WTC11 (cell line): ENCODE measurements at regions not wholly inside any gene's neighbourhood (a gene's known extent, or its start where the extent isn't known, plus 50 kb on each side); places are given as distances from the start of the nearest gene placed in this dataset.

ENCODE experiments used
- CTCF ChIP-seq: fragments of 200-600 bp; IDR thresholded peaks from 2 replicates; pipeline ENCODE4 v1.8.0; 2022; ENCODE audit warnings: antibody characterized with exemption
- MXD4 ChIP-seq: fragments of 250-450 bp; sonication (Bioruptor Pico); IDR thresholded peaks from 2 replicates; pipeline ENCODE4 v1.8.0; 2021; ENCODE audit warnings: mild to moderate bottlenecking, moderate library complexity, borderline replicate concordance
- NR2C2 ChIP-seq: sonication (generic); formaldehyde crosslinking; IDR thresholded peaks from 2 replicates; pipeline ENCODE4 v1.8.0; 2022; ENCODE audit warnings: mild to moderate bottlenecking, missing genetic modification reagents
- RELA ChIP-seq: sonication (generic); formaldehyde crosslinking; IDR thresholded peaks from 2 replicates; pipeline ENCODE4 v1.8.1; 2022; ENCODE audit warnings: missing genetic modification reagents, mild to moderate bottlenecking, borderline replicate concordance
- SP1 ChIP-seq: sonication (generic); formaldehyde crosslinking; conservative IDR thresholded peaks from 2 replicates; pipeline ENCODE4 v1.8.1; 2022; ENCODE audit warnings: missing genetic modification reagents
- ZNF281 ChIP-seq: sonication (generic); formaldehyde crosslinking; IDR thresholded peaks from 2 replicates; pipeline ENCODE4 v1.8.0; 2023; ENCODE audit warnings: mild to moderate bottlenecking, missing genetic modification reagents

- TF ChIP-seq CTCF: no peak
- TF ChIP-seq MXD4 (CRISPR knock-in tag): no peak
- TF ChIP-seq SP1 (CRISPR knock-in tag): no peak
- no peak for TF ChIP-seq RELA
- TF ChIP-seq ZNF281 (CRISPR knock-in tag): no peak
- no peak for TF ChIP-seq NR2C2 (CRISPR knock-in tag)
These were observed 266.4 kb downstream of the ZNF608 start for GRCh38 chr5:124480022-124480421.
